GM10266 (cell line): ENCODE measurements at regions not wholly inside any gene's neighbourhood (a gene's known extent, or its start where the extent isn't known, plus 50 kb on each side); places are given as distances from the start of the nearest gene placed in this dataset.

Source experiments
- DNase-seq: peaks from one replicate; pipeline ENCODE4 v3.0.0; 2012; ENCODE audit errors: extremely low spot score
- TF ChIP-seq, protein P1 (sequence below): IDR thresholded peaks from 2 replicates; pipeline ENCODE4 v1.5.1; 2012; ENCODE audit warnings: mild to moderate bottlenecking, low read depth; ENCODE audit not compliant: control insufficient read depth, insufficient read depth; ENCODE audit errors: missing control alignments

- no peak for DNase-seq
- TF ChIP-seq, protein P1, sequence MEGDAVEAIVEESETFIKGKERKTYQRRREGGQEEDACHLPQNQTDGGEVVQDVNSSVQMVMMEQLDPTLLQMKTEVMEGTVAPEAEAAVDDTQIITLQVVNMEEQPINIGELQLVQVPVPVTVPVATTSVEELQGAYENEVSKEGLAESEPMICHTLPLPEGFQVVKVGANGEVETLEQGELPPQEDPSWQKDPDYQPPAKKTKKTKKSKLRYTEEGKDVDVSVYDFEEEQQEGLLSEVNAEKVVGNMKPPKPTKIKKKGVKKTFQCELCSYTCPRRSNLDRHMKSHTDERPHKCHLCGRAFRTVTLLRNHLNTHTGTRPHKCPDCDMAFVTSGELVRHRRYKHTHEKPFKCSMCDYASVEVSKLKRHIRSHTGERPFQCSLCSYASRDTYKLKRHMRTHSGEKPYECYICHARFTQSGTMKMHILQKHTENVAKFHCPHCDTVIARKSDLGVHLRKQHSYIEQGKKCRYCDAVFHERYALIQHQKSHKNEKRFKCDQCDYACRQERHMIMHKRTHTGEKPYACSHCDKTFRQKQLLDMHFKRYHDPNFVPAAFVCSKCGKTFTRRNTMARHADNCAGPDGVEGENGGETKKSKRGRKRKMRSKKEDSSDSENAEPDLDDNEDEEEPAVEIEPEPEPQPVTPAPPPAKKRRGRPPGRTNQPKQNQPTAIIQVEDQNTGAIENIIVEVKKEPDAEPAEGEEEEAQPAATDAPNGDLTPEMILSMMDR, result no peak
These were observed 636.3 kb upstream of the ZEB2 start for GRCh38 chr2:145156199-145156598.

DNA sequence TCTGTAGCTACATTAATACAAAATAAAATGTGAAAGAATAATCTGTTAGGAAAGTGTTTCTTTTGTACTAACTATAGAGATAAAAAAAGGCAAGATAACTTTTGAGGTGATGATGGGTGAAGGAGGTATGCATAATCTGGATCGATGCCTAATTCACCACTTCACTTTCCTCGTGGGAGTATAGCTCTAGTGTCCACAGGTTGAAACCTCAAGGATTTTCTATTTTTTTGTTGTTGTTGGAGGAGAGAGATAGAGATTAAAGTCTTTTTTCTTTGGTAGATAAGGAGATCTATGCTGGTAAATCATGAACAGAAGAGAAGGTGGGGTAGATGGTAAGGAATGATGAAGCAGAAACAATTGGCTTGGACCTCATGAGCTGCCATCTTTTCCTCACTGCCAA, 635.3 kb upstream of the ZEB2 start:
- no peak for DNase-seq
- TF ChIP-seq, protein P1, result no peak

DNA sequence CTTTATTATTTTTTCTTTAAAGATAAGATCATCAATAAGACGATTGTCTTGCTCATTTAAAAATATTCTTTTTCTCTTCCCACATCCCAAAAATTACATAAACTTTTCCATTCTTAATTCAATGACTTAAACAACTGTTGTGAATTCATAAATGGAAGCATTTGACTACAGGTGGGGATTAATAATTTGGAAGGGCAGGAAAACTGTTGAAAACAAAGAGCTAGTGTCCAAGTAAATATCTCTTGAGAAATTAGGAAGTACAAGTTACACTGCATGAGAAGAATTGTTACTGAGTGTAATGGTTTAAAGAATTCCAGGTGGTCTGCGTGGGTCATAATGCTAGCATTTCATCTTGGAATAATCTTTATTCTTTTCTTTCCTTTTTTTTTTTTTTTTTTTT, 634.8 kb upstream of the ZEB2 start:
- no peak for DNase-seq
- TF ChIP-seq, protein P1, result no peak

DNA sequence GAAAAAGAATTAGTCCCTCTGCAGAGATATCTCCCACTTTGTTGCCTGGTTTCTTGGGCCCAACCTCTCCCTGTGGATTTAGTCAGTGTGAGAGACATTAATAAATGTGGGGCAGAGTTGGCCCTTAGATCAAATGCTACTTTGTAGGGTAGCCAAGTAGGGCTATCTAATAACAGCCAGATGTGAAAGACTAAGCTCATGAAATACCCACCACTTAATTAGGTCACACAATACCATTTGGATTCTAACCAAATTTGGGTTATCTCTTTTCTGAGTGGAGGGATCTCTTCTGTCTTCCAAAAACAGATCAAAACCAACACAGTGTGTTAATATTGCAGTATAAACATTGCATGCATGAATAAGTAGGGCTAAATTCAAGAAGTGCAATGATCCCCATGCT, 626.8 kb upstream of the ZEB2 start:
- TF ChIP-seq, protein P1, result no peak
- no peak for DNase-seq

DNA sequence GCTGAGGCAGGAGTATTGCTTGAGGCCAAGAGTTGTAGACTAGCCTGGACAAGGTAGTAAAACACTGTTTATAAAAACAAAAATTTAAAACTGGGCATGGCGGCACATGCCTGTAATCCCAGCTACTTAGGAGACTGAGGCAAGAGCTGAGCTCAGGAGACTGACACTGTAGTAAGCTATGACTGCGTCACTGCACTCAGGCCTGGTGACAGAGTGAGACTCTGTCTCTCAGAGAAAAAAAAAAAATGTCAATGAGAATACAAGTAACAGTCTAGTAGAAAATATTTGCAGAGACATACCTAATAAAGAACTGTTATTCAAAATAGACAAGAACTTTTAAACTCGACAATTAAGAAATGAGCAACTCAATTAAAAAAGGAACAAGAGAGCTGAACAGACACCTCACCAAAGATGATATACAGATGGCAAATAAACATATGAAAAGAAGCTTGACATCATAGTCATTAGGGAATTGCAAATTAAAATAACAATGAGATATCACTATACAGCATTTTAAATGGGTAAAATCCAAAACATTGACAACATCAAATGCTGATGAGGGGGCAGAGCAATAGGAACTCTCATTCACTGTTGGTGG, 624.3 kb upstream of the ZEB2 start:
- DNase-seq, result no peak
- TF ChIP-seq, protein P1, result no peak

- no peak for DNase-seq
- TF ChIP-seq, protein P1, result no peak
These were observed 622.1 kb upstream of the ZEB2 start for GRCh38 chr2:145141981-145142380.

- no peak for DNase-seq
- TF ChIP-seq, protein P1, result no peak
These were observed 620.7 kb upstream of the ZEB2 start for GRCh38 chr2:145140658-145141057.
